Transverse colon (tissue), 4 donors: ENCODE measurements at regions not wholly inside any gene's neighbourhood (a gene's known extent, or its start where the extent isn't known, plus 50 kb on each side); places are given as distances from the start of the nearest gene placed in this dataset.

Source experiments
- DNase-seq: peaks from one replicate; pipeline ENCODE4 v3.0.0-alpha.2; 2019
- H3K27ac ChIP-seq, 4 donors: fragments of 200-600 bp; sonication (generic); 2 replicates each; pipeline ENCODE4 v1.5.1; 2016 to 2018; ENCODE audit warnings: inconsistent platforms in 4 of 4
- H3K27me3 ChIP-seq: fragments of 200-600 bp; sonication (generic); 2 replicates; pipeline ENCODE4 v1.5.1; 2017; ENCODE audit warnings: inconsistent platforms
- H3K36me3 ChIP-seq, 4 donors: fragments of 200-600 bp; sonication (generic); 2 replicates each; pipeline ENCODE4 v1.5.1; 2017 to 2019; ENCODE audit warnings: inconsistent platforms in 4 of 4
- H3K4me1 ChIP-seq, 4 donors: fragments of 200-600 bp; sonication (generic); 2 replicates each; pipeline ENCODE4 v1.5.1; 2017 to 2020; ENCODE audit warnings: inconsistent platforms in 4 of 4
- H3K4me3 ChIP-seq, 4 donors: fragments of 200-600 bp; sonication (generic); 1 replicate in 1 of 4; 2 replicates in 3 of 4; pipeline versions ENCODE4 v1.5.1 to v1.6.1; 2017 to 2019; ENCODE audit warnings: inconsistent platforms in 4 of 4
- H3K9me3 ChIP-seq, 2 donors: fragments of 200-600 bp; sonication (generic); 2 replicates each; pipeline ENCODE4 v1.5.1; 2017 to 2019; ENCODE audit warnings: inconsistent platforms in 2 of 2
- EP300 ChIP-seq: sonication (generic); formaldehyde crosslinking; IDR thresholded peaks from one replicate; pipeline ENCODE4 v1.6.1; 2017; ENCODE audit warnings: antibody characterized with exemption, low read depth
- POLR2A ChIP-seq: fragments of 450-650 bp; IDR thresholded peaks from one replicate; pipeline ENCODE4 v1.6.1; 2016; ENCODE audit warnings: antibody characterized with exemption, mild to moderate bottlenecking, moderate library complexity
- POLR2AphosphoS5 ChIP-seq, 3 donors: sonication (generic); formaldehyde crosslinking; IDR thresholded peaks; one replicate each; pipeline ENCODE4 v1.6.1; 2016; ENCODE audit warnings: antibody characterized with exemption in 3 of 3
- WGBS, 2 donors: methylation state at CpG; one replicate each; pipeline ENCODE4 v1.1.5; 2018; ENCODE audit warnings: low coverage in 1 of 2; 5-methylcytosine and 5-hydroxymethylcytosine counted together
- in situ Hi-C, 4 donors: fragments of 200-750 bp; cut with MboI; loops; one replicate each; pipeline versions ENCODE4 v1.15.0 to v1.15.1; 2017; ENCODE audit warnings: low sequenced_read_pairs in 3 of 4, low pct_ligation_motif_present in 1 of 4, low pct_unique_long_range_greater_than_20kb in 1 of 4
- intact Hi-C: fragments of 100-400 bp; cut with DNase I; formaldehyde crosslinking; loops from one replicate; pipeline ENCODE4 v1.15.1; 2023; ENCODE audit warnings: low total_unique reads
- TF ChIP-seq, protein P1 (sequence below), 5 experiments: fragments of 200-600 bp in 3 of 5; fragments of 450-650 bp in 2 of 5; sonication (generic) in 3 of 5; IDR thresholded peaks; 1 replicate in 2 of 5; 2 replicates in 3 of 5; pipeline ENCODE4 v1.5.1; 2016 to 2017; ENCODE audit warnings: antibody characterized with exemption in 5 of 5, inconsistent platforms in 3 of 5, mild to moderate bottlenecking in 2 of 5, moderate library complexity in 1 of 5

DNA sequence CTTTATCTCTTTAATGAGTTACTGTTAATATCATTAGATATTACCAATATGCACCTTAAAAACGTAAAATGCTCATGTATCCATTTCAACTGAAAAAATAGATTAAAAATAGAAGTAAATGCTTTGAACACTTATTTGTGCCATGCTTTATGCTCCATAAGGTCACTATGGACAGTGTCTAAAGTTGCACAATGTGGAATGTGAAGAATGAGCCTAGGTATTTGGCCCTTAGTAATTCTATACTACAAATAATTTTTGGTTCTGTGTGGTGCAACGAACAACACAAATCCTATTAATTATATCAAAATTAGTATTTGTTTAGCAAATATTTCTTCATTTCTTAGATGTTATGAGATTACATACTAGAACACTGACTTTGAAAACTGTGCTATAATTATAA, 469.9 kb upstream of the TUSC1 start:
- Histone ChIP-seq H3K36me3 (no peaks in the 10 kb centered on the region), H3K27ac (no peak overlapping the region), H3K4me1 (no peaks in the 10 kb centered on the region), H3K9me3 (no peaks in the 10 kb centered on the region), H3K4me3 (no peak overlapping the region), H3K27me3 (no peaks in the 10 kb centered on the region)
- DNase-seq, result no peak
- in situ Hi-C loops, result no loop called here
- intact Hi-C loops, result no loop called here
- WGBS, 2 donors, result 64 to 68% methylated on average over 2 of the region's 2 CpGs
- no peak for TF ChIP-seq EP300
- TF ChIP-seq POLR2AphosphoS5 (IDR thresholded peaks at IDR 0.05), result no peak
- TF ChIP-seq, protein P1, sequence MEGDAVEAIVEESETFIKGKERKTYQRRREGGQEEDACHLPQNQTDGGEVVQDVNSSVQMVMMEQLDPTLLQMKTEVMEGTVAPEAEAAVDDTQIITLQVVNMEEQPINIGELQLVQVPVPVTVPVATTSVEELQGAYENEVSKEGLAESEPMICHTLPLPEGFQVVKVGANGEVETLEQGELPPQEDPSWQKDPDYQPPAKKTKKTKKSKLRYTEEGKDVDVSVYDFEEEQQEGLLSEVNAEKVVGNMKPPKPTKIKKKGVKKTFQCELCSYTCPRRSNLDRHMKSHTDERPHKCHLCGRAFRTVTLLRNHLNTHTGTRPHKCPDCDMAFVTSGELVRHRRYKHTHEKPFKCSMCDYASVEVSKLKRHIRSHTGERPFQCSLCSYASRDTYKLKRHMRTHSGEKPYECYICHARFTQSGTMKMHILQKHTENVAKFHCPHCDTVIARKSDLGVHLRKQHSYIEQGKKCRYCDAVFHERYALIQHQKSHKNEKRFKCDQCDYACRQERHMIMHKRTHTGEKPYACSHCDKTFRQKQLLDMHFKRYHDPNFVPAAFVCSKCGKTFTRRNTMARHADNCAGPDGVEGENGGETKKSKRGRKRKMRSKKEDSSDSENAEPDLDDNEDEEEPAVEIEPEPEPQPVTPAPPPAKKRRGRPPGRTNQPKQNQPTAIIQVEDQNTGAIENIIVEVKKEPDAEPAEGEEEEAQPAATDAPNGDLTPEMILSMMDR (IDR thresholded peaks at IDR 0.05), result no peak
- TF ChIP-seq POLR2A, result no peak

DNA sequence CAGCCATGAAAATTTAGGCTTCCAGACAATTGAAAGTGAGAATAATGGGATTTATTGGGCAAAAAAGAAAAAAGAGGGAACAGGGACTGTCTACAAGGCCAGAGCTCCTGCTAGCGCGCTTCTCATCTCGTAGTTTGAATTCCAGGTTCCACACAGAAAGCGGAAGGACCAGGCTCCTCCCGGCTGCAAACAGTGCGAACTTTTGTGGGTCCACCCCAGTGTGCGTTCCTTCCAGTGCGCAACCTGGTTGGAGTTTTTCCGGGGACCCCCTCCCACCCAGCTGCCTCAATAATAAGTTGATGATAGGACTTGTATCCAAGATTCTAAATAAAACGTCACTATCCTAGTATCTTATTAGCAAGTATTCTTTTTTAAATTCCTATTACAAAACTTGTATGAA, 467.7 kb upstream of the TUSC1 start:
- Histone ChIP-seq H3K4me1 (no peaks in the 10 kb centered on the region), H3K27ac (no peak overlapping the region), H3K36me3 (no peaks in the 10 kb centered on the region), H3K9me3 (no peaks in the 10 kb centered on the region), H3K27me3 (no peaks in the 10 kb centered on the region), H3K4me3 (no peak overlapping the region)
- TF ChIP-seq POLR2A (no peak), EP300 (no peak), POLR2AphosphoS5 (IDR thresholded peaks at IDR 0.05) (no peak)
- TF ChIP-seq, protein P1 (IDR thresholded peaks at IDR 0.05), result no peak
- DNase-seq, result no peak
- intact Hi-C loops, result no loop called here
- 92 to 96% methylated on average over 7 to 10 of the region's 10 CpGs for WGBS, 2 donors
- in situ Hi-C loops, result no loop called here

DNA sequence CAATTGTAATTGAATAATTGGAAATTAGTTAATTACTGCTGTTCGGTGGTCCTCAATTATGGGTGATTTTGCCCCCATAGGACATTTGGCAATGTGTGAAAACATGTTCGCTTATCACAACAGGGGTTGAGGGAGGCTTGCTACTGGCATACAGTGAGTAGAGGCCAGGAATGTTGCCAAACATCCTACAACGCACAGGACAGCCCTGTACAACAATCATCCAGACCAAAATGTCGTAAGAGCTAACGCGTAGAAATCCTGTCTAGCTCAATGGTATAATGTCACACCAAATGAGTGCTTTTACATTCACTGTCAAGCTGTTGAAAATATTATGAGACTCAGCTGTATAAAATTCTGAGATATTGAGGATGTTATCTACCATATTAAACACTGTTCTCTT, 464.4 kb upstream of the TUSC1 start:
- no peaks in the 10 kb centered on the region for H3K9me3 ChIP-seq
- H3K4me3 ChIP-seq, result no peak overlapping the region
- DNase-seq, result no peak
- no peak overlapping the region for H3K27ac ChIP-seq
- no peaks in the 10 kb centered on the region for H3K27me3 ChIP-seq
- TF ChIP-seq POLR2A, result no peak
- intact Hi-C loops (no loop called here), in situ Hi-C loops (no loop called here)
- 90 to 94% methylated on average over 2 to 6 of the region's 6 CpGs for WGBS, 2 donors
- no peaks in the 10 kb centered on the region for H3K4me1 ChIP-seq
- H3K36me3 ChIP-seq, result no peaks in the 10 kb centered on the region

DNA sequence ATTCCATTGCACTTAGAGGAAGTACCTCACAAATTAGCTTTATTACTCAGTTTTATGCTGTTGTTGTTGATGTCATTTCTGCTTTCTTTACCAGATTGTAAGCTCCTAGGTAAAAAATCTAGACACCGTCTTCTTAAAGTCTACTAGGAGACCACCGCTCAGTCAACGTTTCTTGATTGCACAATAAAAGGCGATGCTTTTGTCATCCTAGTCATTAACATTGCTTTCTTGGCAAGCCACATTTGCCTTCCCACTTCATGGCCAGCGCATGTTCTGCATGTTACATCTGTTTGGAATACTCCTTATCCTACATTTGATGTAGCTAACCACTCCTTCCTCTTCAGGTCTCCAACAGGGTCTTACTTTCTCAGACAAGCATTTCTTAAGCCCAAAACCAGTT, 464.0 kb upstream of the TUSC1 start:
- in situ Hi-C loops, result no loop called here

DNA sequence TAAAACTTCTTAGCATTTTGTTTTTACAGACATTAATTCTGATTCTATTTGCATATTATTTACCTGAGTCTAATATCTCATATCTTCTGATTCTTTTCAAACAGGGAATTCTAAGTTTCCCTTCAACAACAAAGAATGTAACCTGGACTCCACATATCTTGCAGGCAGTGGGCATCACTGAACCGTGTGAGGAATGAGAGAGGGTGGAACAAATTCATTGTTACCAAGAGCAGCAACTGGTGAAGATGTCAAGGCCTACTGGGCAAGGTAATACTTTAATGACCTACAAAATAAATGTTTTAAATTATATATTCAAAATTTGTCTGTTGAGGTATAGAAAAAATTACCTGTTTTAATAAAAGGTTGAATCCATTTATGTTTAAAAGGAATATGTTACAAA, 455.3 kb upstream of the TUSC1 start:
- intact Hi-C loops, result no loop called here
- in situ Hi-C loops, result no loop called here
- Histone ChIP-seq H3K4me1 (no peaks in the 10 kb centered on the region), H3K27ac (no peak overlapping the region), H3K36me3 (no peaks in the 10 kb centered on the region), H3K9me3 (no peaks in the 10 kb centered on the region), H3K4me3 (no peak overlapping the region), H3K27me3 (no peaks in the 10 kb centered on the region)
- DNase-seq, result no peak
- TF ChIP-seq POLR2AphosphoS5 (IDR thresholded peaks at IDR 0.05), result no peak
- TF ChIP-seq, protein P1 (IDR thresholded peaks at IDR 0.05), result no peak
- TF ChIP-seq POLR2A, result no peak
- WGBS, 2 donors, result 68 to 75% methylated on average over 1 of the region's 1 CpG

More for the DNA sequence above, 464.0 kb upstream of the TUSC1 start:
- no peaks in the 10 kb centered on the region for H3K9me3 ChIP-seq
- no peaks in the 10 kb centered on the region for H3K27me3 ChIP-seq
- no peak for DNase-seq
- no peaks in the 10 kb centered on the region for H3K4me1 ChIP-seq
- no peak overlapping the region for H3K27ac ChIP-seq
- no peak overlapping the region for H3K4me3 ChIP-seq
- intact Hi-C loops, result no loop called here
- H3K36me3 ChIP-seq, result no peaks in the 10 kb centered on the region
- WGBS, 2 donors, result 87 to 100% methylated on average over 1 to 5 of the region's 5 CpGs
- TF ChIP-seq EP300 (no peak), POLR2A (no peak), POLR2AphosphoS5 (IDR thresholded peaks at IDR 0.05) (no peak)
- TF ChIP-seq, protein P1 (IDR thresholded peaks at IDR 0.05), result no peak
